ENCODE measurements at regions not wholly inside any gene's neighbourhood (a gene's known extent, or its start where the extent isn't known, plus 50 kb on each side); places are given as distances from the start of the nearest gene placed in this dataset.

DNA sequence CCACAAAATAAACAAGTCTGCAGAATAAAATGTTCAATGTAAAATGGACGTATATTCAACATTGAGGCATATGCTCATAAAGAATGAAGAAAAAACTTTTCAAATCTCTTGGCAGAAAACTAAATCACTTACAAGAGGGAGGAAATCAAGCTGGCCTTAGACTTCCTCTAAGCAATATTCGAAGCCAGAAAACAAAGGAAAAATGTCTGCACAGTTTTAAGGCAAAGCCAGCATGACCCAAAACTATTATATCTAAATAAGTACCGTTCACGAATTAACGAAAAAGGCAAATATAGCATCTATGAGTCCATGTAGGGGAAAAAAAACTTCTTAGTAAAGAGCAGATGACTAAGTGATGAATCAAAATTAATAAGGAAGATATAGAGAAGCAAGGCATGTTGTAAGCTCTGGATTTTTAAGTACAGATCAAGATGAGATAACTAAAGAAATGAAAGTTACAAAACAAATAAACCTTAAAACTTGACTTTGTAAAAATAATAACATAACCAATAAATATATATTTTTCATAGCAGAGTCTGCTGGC lies 101.3 kb downstream of the KCNRG start:
- Histone ChIP-seq H3K27ac (ENCODE audit: low read depth, low read length) (no peak overlapping the region), H3K4me1 (ENCODE audit: insufficient read depth, low read length) (peaks cover 4% of the 10 kb centered on the region), H3K36me3 (ENCODE audit: insufficient read depth, low read length) (no peaks in the 10 kb centered on the region), H3K4me2 (ENCODE audit: insufficient read depth, low read length) (peak overlapping the region; percentile 26), H3K4me3 (ENCODE audit: insufficient read depth, low read length) (no peak overlapping the region), H3K27me3 (ENCODE audit: insufficient read depth, low read length) (no peaks in the 10 kb centered on the region), H2AFZ (ENCODE audit: low read length) (no peak overlapping the region), H3K9me3 (ENCODE audit: low read depth, low read length) (no peaks in the 10 kb centered on the region), H4K20me1 (ENCODE audit: insufficient read depth, low read length) (peaks cover 18% of the 10 kb centered on the region), H3K79me2 (ENCODE audit: insufficient read depth, low read length) (peaks cover 80% of the 10 kb centered on the region)
- DNase-seq (ENCODE audit: insufficient read length, low spot score, missing footprints): no peak
- TF ChIP-seq, protein P1, sequence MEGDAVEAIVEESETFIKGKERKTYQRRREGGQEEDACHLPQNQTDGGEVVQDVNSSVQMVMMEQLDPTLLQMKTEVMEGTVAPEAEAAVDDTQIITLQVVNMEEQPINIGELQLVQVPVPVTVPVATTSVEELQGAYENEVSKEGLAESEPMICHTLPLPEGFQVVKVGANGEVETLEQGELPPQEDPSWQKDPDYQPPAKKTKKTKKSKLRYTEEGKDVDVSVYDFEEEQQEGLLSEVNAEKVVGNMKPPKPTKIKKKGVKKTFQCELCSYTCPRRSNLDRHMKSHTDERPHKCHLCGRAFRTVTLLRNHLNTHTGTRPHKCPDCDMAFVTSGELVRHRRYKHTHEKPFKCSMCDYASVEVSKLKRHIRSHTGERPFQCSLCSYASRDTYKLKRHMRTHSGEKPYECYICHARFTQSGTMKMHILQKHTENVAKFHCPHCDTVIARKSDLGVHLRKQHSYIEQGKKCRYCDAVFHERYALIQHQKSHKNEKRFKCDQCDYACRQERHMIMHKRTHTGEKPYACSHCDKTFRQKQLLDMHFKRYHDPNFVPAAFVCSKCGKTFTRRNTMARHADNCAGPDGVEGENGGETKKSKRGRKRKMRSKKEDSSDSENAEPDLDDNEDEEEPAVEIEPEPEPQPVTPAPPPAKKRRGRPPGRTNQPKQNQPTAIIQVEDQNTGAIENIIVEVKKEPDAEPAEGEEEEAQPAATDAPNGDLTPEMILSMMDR (IDR thresholded peaks at IDR 0.05; ENCODE audit: extremely low read depth, low read depth, low read length): no peak

DNA sequence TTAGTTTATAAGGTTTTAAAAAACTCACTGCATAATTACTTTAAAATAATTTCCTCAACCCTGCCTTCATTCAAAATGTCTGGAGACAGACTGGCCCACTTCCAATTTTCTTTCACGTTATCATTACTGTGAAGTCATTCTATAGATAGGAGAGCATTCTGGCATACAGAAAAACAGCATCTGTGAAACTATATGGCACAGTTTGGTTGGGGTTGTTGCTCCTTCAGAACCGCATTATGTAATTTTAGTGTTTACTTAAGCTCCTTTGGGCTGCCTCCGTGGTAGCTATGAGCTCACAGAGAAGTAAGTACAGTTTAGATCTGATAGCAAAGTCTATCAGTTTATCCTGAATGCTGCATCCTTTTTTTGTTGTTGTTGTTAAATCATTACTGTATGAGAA lies 104.3 kb downstream of the KCNRG start:
- Histone ChIP-seq H2AFZ (ENCODE audit: low read length) (no peak overlapping the region), H3K27me3 (ENCODE audit: insufficient read depth, low read length) (no peaks in the 10 kb centered on the region), H3K9me3 (ENCODE audit: low read depth, low read length) (no peaks in the 10 kb centered on the region), H3K79me2 (ENCODE audit: insufficient read depth, low read length) (peaks cover 80% of the 10 kb centered on the region), H3K27ac (ENCODE audit: low read depth, low read length) (no peak overlapping the region), H3K4me2 (ENCODE audit: insufficient read depth, low read length) (peak overlapping the region; percentile 5), H4K20me1 (ENCODE audit: insufficient read depth, low read length) (peaks cover 19% of the 10 kb centered on the region), H3K36me3 (ENCODE audit: insufficient read depth, low read length) (peaks cover 2% of the 10 kb centered on the region), H3K4me3 (ENCODE audit: insufficient read depth, low read length) (no peak overlapping the region), H3K4me1 (ENCODE audit: insufficient read depth, low read length) (peaks cover 8% of the 10 kb centered on the region)
- TF ChIP-seq, protein P1 (IDR thresholded peaks at IDR 0.05; ENCODE audit: extremely low read depth, low read depth, low read length): no peak
- peak; percentile 90 for DNase-seq (ENCODE audit: insufficient read length, low spot score, missing footprints)

DNA sequence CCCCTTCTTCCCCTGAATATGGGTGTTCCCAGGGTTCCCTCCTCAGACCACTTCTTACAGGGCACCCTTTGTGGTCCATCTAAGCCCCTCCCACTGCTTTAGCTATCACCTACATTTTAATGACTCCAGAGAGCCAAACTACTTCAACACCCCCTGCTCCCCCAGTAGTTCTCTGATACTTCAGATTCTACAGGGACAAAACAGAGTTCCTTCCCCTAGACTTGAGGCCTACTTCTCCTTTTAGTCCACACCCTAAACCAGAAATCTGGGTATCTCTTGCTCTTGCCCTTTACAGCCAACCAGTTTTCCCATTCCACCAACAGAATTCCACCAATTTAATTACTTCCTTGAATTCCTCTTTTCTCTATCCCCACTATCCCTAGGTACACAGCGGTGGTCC lies 107.2 kb downstream of the KCNRG start:
- Histone ChIP-seq H3K4me2 (ENCODE audit: insufficient read depth, low read length) (no peak overlapping the region), H3K27ac (ENCODE audit: low read depth, low read length) (no peak overlapping the region), H4K20me1 (ENCODE audit: insufficient read depth, low read length) (peaks cover 10% of the 10 kb centered on the region), H3K4me1 (ENCODE audit: insufficient read depth, low read length) (peaks cover 10% of the 10 kb centered on the region), H3K79me2 (ENCODE audit: insufficient read depth, low read length) (peaks cover 77% of the 10 kb centered on the region), H3K27me3 (ENCODE audit: insufficient read depth, low read length) (no peaks in the 10 kb centered on the region), H3K4me3 (ENCODE audit: insufficient read depth, low read length) (no peak overlapping the region), H3K36me3 (ENCODE audit: insufficient read depth, low read length) (peaks cover 2% of the 10 kb centered on the region), H2AFZ (ENCODE audit: low read length) (no peak overlapping the region), H3K9me3 (ENCODE audit: low read depth, low read length) (no peaks in the 10 kb centered on the region)
- DNase-seq (ENCODE audit: insufficient read length, low spot score, missing footprints): no peak
- TF ChIP-seq, protein P1 (IDR thresholded peaks at IDR 0.05; ENCODE audit: extremely low read depth, low read depth, low read length): no peak

DNA sequence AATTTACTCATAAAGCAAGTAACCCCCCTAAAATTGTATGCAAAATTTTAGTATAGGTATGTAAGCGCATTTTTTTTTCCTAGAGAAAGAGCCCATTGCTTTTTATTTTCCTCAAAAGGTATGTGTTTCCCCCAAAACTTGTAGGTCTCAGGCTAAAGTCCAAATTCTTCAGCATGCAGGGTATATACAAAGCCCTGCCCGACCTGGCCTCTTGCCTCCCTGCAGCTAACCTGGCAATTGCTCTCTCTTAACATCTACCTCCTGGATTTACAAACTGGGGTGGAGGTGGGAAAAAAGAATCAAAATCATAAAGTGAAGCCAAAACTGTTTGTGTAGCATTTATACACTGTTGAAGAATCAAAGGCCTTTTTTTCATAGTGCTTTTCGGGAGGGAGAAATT lies 107.8 kb downstream of the KCNRG start:
- H3K4me2 ChIP-seq (ENCODE audit: insufficient read depth, low read length): peak overlapping the region; percentile 88
- no peaks in the 10 kb centered on the region for H3K9me3 ChIP-seq (ENCODE audit: low read depth, low read length)
- peaks cover 73% of the 10 kb centered on the region for H3K79me2 ChIP-seq (ENCODE audit: insufficient read depth, low read length)
- H3K4me3 ChIP-seq (ENCODE audit: insufficient read depth, low read length): peak overlapping the region; percentile 95
- peak overlapping the region; percentile 79 for H3K27ac ChIP-seq (ENCODE audit: low read depth, low read length)
- H4K20me1 ChIP-seq (ENCODE audit: insufficient read depth, low read length): peaks cover 10% of the 10 kb centered on the region
- no peak for DNase-seq (ENCODE audit: insufficient read length, low spot score, missing footprints)
- no peak overlapping the region for H2AFZ ChIP-seq (ENCODE audit: low read length)
- no peaks in the 10 kb centered on the region for H3K27me3 ChIP-seq (ENCODE audit: insufficient read depth, low read length)
- TF ChIP-seq, protein P1 (IDR thresholded peaks at IDR 0.05; ENCODE audit: extremely low read depth, low read depth, low read length): no peak
- peaks cover 10% of the 10 kb centered on the region for H3K4me1 ChIP-seq (ENCODE audit: insufficient read depth, low read length)
- H3K36me3 ChIP-seq (ENCODE audit: insufficient read depth, low read length): peaks cover 2% of the 10 kb centered on the region

All from osteoblast (primary cell).